Spleen (tissue), 11 donors: ENCODE measurements at regions not wholly inside any gene's neighbourhood (a gene's known extent, or its start where the extent isn't known, plus 50 kb on each side); places are given as distances from the start of the nearest gene placed in this dataset.

Source experiments
- DNase-seq: peaks from one replicate; pipeline ENCODE4 v3.0.0-alpha.2; 2020
- H3K27ac ChIP-seq, 8 donors: fragments of 200-600 bp; sonication (generic) in 7 of 8; 1 replicate in 4 of 8; 2 replicates in 4 of 8; pipeline versions ENCODE4 v1.5.0 to v1.8.0; 2016 to 2021; ENCODE audit warnings: inconsistent platforms in 4 of 8, mild to moderate bottlenecking in 4 of 8, moderate library complexity in 1 of 8
- H3K27me3 ChIP-seq, 7 donors: fragments of 200-600 bp; sonication (generic) in 6 of 7; replicated peaks in 1 of 7; 1 replicate in 4 of 7; 2 replicates in 3 of 7; pipeline versions ENCODE4 v1.5.0 to v1.8.0; 2016 to 2021; ENCODE audit warnings: inconsistent platforms in 3 of 7, mild to moderate bottlenecking in 1 of 7
- H3K36me3 ChIP-seq, 6 donors: fragments of 200-600 bp; sonication (generic) in 5 of 6; 1 replicate in 4 of 6; 2 replicates in 2 of 6; pipeline versions ENCODE4 v1.5.0 to v1.8.0; 2016 to 2021; ENCODE audit warnings: inconsistent platforms in 2 of 6
- H3K4me1 ChIP-seq, 6 donors: fragments of 200-600 bp; sonication (generic) in 5 of 6; 1 replicate in 3 of 6; 2 replicates in 3 of 6; pipeline versions ENCODE4 v1.5.0 to v1.8.0; 2016 to 2021; ENCODE audit warnings: inconsistent platforms in 3 of 6
- H3K4me3 ChIP-seq, 8 donors: fragments of 200-600 bp; sonication (generic) in 7 of 8; 1 replicate in 4 of 8; 2 replicates in 4 of 8; pipeline versions ENCODE4 v1.5.0 to v1.8.0; 2016 to 2021; ENCODE audit warnings: inconsistent platforms in 4 of 8, mild to moderate bottlenecking in 4 of 8, moderate library complexity in 2 of 8
- H3K9me3 ChIP-seq, 8 donors: fragments of 200-600 bp; sonication (generic) in 7 of 8; 1 replicate in 4 of 8; 2 replicates in 4 of 8; pipeline versions ENCODE4 v1.5.0 to v1.8.0; 2016 to 2021; ENCODE audit warnings: inconsistent platforms in 4 of 8
- POLR2A ChIP-seq, 3 donors: fragments of 450-650 bp; IDR thresholded peaks; one replicate each; pipeline ENCODE4 v1.5.1; 2017; ENCODE audit warnings: antibody characterized with exemption in 3 of 3, mild to moderate bottlenecking in 1 of 3
- POLR2AphosphoS5 ChIP-seq, 3 donors: sonication (generic); formaldehyde crosslinking; IDR thresholded peaks; one replicate each; pipeline ENCODE4 v1.5.1; 2017; ENCODE audit warnings: antibody characterized with exemption in 3 of 3
- WGBS, 5 donors: extraction: QIAGEN DNeasy Blood & Tissue Kit in 3 of 5; methylation state at CpG; one replicate each; pipeline versions ENCODE4 v1.1.5 to v1.1.7; 2013 to 2018; 5-methylcytosine and 5-hydroxymethylcytosine counted together
- intact Hi-C: fragments of 100-400 bp; cut with DNase I; formaldehyde crosslinking; loops from one replicate; pipeline ENCODE4 v1.15.0; 2023; ENCODE audit warnings: low total_unique reads
- TF ChIP-seq, protein P1 (sequence below), 11 experiments: fragments of 200-600 bp in 7 of 11; fragments of 450-650 bp in 4 of 11; sonication (generic) in 4 of 11; IDR thresholded peaks in 8 of 11; conservative IDR thresholded peaks in 3 of 11; 1 replicate in 7 of 11; 2 replicates in 4 of 11; pipeline versions ENCODE4 v1.4.0 to v1.8.0; 2016 to 2021; ENCODE audit warnings: antibody characterized with exemption in 11 of 11, inconsistent platforms in 4 of 11, mild to moderate bottlenecking in 1 of 11
- donor health status: healthy with polysubstance abuse.
- donor health status: DM: no; HTN: no; CAD: no; lungs with moderate emphysema.
- donor health status: DM: no; HTN: no; CAD: no.
- donor health status: Bipolar disorder and iron deficiency.
- donor health status: healthy.
- donor health status: DM: no; HTN: no; CAD: no.
- donor health status: DM: yes; HTN: yes; CAD: no.

DNA sequence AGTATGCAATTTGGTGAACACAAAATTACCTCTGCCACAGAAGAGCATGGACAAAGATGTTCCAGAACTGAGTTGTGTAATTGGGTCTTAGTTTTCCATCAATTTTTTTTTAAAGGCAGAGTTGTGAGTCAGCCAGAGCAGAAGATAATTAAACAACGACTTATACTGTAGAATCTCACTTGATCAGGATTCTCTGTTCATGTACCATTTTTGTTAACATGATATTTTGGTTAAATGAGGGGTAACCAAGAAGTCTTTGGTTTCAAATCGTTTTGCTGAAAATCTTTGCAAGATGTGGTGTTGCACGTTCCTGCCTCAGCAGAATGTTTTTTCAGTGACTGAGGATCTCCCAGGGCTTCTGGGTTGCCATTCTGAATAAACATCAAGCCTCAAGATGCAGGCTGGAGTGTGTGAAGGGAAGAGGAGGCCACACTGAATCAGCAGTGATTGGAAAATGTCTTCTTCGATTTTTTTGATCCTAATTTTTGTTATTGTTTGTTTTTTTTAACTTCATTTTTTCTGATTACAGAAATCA, 232.6 kb upstream of the IRX3 start:
- Histone ChIP-seq H3K27me3 (peaks cover 0 to 7% (median 0%) of the 10 kb centered on the region in 7 donors), H3K36me3 (no peaks in the 10 kb centered on the region), H3K27ac (no peak overlapping the region), H3K4me1 (no peaks in the 10 kb centered on the region), H3K4me3 (no peak overlapping the region), H3K9me3 (peaks cover 0 to 15% (median 6%) of the 10 kb centered on the region in 8 donors)
- intact Hi-C loops = no loop called here
- WGBS, 5 donors = 53 to 68% (median 58%) methylated on average over 4 of the region's 4 CpGs
- no peak for DNase-seq
- TF ChIP-seq POLR2A (IDR thresholded peaks at IDR 0.05) = no peak
- TF ChIP-seq, protein P1, sequence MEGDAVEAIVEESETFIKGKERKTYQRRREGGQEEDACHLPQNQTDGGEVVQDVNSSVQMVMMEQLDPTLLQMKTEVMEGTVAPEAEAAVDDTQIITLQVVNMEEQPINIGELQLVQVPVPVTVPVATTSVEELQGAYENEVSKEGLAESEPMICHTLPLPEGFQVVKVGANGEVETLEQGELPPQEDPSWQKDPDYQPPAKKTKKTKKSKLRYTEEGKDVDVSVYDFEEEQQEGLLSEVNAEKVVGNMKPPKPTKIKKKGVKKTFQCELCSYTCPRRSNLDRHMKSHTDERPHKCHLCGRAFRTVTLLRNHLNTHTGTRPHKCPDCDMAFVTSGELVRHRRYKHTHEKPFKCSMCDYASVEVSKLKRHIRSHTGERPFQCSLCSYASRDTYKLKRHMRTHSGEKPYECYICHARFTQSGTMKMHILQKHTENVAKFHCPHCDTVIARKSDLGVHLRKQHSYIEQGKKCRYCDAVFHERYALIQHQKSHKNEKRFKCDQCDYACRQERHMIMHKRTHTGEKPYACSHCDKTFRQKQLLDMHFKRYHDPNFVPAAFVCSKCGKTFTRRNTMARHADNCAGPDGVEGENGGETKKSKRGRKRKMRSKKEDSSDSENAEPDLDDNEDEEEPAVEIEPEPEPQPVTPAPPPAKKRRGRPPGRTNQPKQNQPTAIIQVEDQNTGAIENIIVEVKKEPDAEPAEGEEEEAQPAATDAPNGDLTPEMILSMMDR (IDR thresholded peaks at IDR 0.05 in 8 of 11, conservative IDR thresholded peaks at IDR 0.05 in 3 of 11) = no peak
- no peak for TF ChIP-seq POLR2AphosphoS5 (IDR thresholded peaks at IDR 0.05)

DNA sequence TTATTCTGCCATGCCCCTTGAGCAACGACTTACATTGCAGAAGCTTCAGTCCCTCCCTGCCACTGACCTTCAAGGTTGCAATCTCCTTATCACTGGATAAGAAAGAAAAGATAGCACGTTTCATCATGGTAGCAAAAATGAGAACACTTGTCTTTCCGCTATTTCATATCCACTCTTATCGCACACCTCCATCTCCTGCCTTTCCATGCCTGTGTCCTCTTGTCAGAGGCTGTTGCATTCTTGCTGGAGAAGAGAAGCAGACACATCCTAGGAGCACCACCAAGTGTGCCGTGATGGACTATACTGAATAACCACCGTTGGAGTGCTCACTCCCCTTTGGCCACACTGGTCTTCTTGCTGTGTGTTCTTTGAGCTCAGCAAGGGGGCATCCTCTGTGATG, 230.6 kb upstream of the IRX3 start:
- Histone ChIP-seq H3K4me1 (no peaks in the 10 kb centered on the region), H3K4me3 (no peak overlapping the region), H3K27ac (no peak overlapping the region), H3K27me3 (peaks cover 0 to 10% (median 0%) of the 10 kb centered on the region in 7 donors), H3K9me3 (peaks cover 0 to 15% (median 6%) of the 10 kb centered on the region in 8 donors), H3K36me3 (no peaks in the 10 kb centered on the region)
- DNase-seq = no peak
- 59 to 66% (median 62%) methylated on average over 6 of the region's 6 CpGs for WGBS, 5 donors
- TF ChIP-seq POLR2AphosphoS5 (IDR thresholded peaks at IDR 0.05) = no peak
- TF ChIP-seq, protein P1 (IDR thresholded peaks at IDR 0.05 in 8 of 11, conservative IDR thresholded peaks at IDR 0.05 in 3 of 11) = no peak
- TF ChIP-seq POLR2A (IDR thresholded peaks at IDR 0.05) = no peak
- intact Hi-C loops = no loop called here

DNA sequence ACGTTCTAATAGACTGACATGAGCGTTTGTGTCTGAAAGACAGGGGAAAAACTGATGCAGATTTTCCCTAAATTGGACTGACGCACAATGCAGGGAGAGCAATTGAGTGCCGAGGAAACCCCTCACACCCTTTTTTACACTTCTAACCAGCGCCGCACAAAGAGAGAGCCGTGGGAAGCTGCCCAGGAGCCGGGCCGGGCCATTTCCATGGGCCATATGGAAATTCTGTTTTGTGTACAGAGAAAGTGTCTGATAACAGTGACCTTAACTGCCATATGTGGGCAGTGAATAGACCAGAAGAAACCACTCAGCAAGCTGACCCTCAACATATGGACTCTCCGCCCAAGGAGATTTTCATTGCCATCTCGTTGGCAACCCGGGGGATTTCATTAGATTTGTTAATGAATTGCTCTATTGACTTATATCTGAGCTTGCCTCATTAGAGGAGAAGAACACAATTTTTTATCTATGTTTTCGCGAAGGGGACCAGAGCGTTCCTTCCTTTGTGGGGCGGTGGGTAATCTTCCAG, 225.9 kb upstream of the IRX3 start:
- Histone ChIP-seq H3K4me3 (no peak overlapping the region), H3K9me3 (peaks cover 0 to under 1% (median 0%) of the 10 kb centered on the region in 8 donors), H3K27ac (no peak overlapping the region), H3K27me3 (peaks cover 0 to 23% (median 0%) of the 10 kb centered on the region in 7 donors), H3K36me3 (no peaks in the 10 kb centered on the region), H3K4me1 (no peaks in the 10 kb centered on the region)
- WGBS, 5 donors = 82 to 87% (median 83%) methylated on average over 16 of the region's 16 CpGs
- no peak for DNase-seq
- intact Hi-C loops = no loop called here
- TF ChIP-seq POLR2A (IDR thresholded peaks at IDR 0.05) (no peak), POLR2AphosphoS5 (IDR thresholded peaks at IDR 0.05) (no peak)
- TF ChIP-seq, protein P1 (IDR thresholded peaks at IDR 0.05 in 8 of 11, conservative IDR thresholded peaks at IDR 0.05 in 3 of 11) = no peak

DNA sequence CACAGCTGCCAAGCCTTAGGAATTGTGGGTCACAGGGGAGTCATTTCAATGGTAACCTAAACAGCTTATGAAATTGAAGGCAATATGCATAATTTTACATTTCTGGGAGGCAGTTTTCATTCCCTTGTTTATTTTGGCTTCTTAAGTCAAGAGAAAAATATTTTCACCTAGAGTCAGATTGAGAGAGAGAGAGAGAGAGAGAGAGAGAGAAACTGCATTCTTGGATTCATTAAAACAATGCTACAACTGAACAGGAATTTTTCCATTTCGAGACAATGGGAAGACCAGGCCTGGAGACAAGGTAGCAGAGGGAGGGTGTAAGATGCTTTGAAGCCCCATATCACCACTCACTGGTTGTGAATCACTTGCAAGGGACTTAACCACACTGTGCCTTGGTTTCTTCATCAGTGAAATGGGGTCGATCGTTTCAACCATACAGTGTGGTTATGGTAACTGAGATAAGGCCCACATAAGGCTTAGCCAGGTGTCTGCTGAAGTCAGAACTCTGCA, 224.7 kb upstream of the IRX3 start:
- Histone ChIP-seq H3K27me3 (peaks cover 0 to 36% (median 0%) of the 10 kb centered on the region in 7 donors), H3K4me1 (no peaks in the 10 kb centered on the region), H3K27ac (no peak overlapping the region), H3K9me3 (no peaks in the 10 kb centered on the region), H3K36me3 (no peaks in the 10 kb centered on the region), H3K4me3 (no peak overlapping the region)
- intact Hi-C loops = no loop called here
- WGBS, 5 donors = 61 to 76% (median 62%) methylated on average over 3 of the region's 3 CpGs
- DNase-seq = no peak
- no peak for TF ChIP-seq POLR2AphosphoS5 (IDR thresholded peaks at IDR 0.05)
- no peak for TF ChIP-seq POLR2A (IDR thresholded peaks at IDR 0.05)
- TF ChIP-seq, protein P1 (IDR thresholded peaks at IDR 0.05 in 8 of 11, conservative IDR thresholded peaks at IDR 0.05 in 3 of 11) = no peak
